Effector memory CD8-positive, alpha-beta T cell (primary cell): ENCODE measurements at regions not wholly inside any gene's neighbourhood (a gene's known extent, or its start where the extent isn't known, plus 50 kb on each side); places are given as distances from the start of the nearest gene placed in this dataset.

Experiments used
- ATAC-seq: fragments of 150-1000 bp; cut with Tn5 transposase; replicated peaks from 2 replicates; pipeline ENCODE4 v1.10.0; 2021; ENCODE audit warnings: mild to moderate bottlenecking, moderate library complexity
- DNase-seq, 3 experiments: peaks; one replicate each; pipeline ENCODE4 v3.0.0; 2021
- H3K27ac Mint-ChIP-seq, 2 donors: one replicate each; pipeline ENCODE4 v1.8.0; 2022; ENCODE audit warnings: mild to moderate bottlenecking in 2 of 2, mixed read lengths in 2 of 2, moderate library complexity in 2 of 2
- H3K27me3 Mint-ChIP-seq, 2 donors: one replicate each; pipeline ENCODE4 v1.8.0; 2022; ENCODE audit warnings: mixed read lengths in 2 of 2
- H3K36me3 Mint-ChIP-seq: one replicate; pipeline ENCODE4 v1.8.0; 2022; ENCODE audit warnings: mild to moderate bottlenecking, moderate library complexity, mixed read lengths; ENCODE audit not compliant: insufficient read depth
- H3K4me1 Mint-ChIP-seq, 2 donors: one replicate each; pipeline ENCODE4 v1.8.0; 2022; ENCODE audit warnings: low read depth in 2 of 2, mixed read lengths in 2 of 2
- H3K4me3 Mint-ChIP-seq, 2 donors: one replicate each; pipeline ENCODE4 v1.8.0; 2022; ENCODE audit warnings: mild to moderate bottlenecking in 2 of 2, mixed read lengths in 2 of 2, moderate library complexity in 2 of 2
- H3K9me3 Mint-ChIP-seq, 2 donors: one replicate each; pipeline ENCODE4 v1.8.0; 2022; ENCODE audit warnings: mixed read lengths in 2 of 2

GRCh38 chr1:193421487-193421886 lies 235.1 kb upstream of the B3GALT2 start:
- H3K9me3 Mint-ChIP-seq, result no peaks in the 10 kb centered on the region
- H3K27ac Mint-ChIP-seq, result no peak overlapping the region
- ATAC-seq, result no peak
- no peak overlapping the region for H3K4me3 Mint-ChIP-seq
- no peak for DNase-seq
- peaks cover 6 to 15% of the 10 kb centered on the region in 2 donors for H3K4me1 Mint-ChIP-seq
- H3K36me3 Mint-ChIP-seq, result no peaks in the 10 kb centered on the region
- H3K27me3 Mint-ChIP-seq, result no peaks in the 10 kb centered on the region

DNA sequence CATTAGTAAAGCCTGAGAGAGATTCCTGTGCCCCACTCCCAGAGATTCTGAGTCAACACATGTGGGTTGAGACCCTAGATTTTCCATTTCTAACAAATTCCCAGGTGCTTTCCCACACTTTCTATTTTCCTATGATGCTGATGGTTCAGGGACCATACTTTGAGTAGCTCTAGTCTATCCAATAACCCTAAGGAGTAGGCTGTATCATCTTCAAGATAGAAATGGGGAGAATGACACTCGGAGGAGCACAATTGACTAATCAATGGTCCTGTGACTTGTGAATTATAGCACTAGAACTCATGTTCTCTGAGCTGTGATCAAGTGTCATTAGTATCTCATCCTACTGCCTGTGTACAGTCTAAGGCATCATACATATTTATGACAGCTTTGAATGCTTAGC lies 232.9 kb upstream of the B3GALT2 start:
- Mint-ChIP-seq H3K36me3 (no peaks in the 10 kb centered on the region), H3K27me3 (no peaks in the 10 kb centered on the region), H3K4me3 (peak overlapping the region in 1 of 2 donors; percentile 84), H3K4me1 (peaks cover 10 to 15% of the 10 kb centered on the region in 2 donors), H3K9me3 (no peaks in the 10 kb centered on the region), H3K27ac (peak overlapping the region; percentile 86 to 89)
- DNase-seq (no peak), ATAC-seq (no peak)

DNA sequence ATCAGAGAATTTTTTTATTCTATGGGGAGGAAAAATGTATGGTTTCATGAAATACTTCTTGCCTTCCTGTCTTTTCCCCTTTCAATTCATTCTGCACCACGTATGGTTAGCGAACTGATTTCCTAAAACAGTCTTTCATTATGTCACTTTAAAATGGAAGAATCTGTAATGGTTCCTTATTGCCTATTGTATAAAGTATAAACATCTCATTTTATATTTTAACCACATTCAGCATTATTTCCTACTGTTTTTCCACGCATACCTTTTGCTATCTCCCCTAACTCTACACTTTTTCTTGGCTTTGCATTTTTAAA lies 232.3 kb upstream of the B3GALT2 start:
- H3K36me3 Mint-ChIP-seq, result no peaks in the 10 kb centered on the region
- H3K4me1 Mint-ChIP-seq, result peaks cover 10 to 15% of the 10 kb centered on the region in 2 donors
- H3K27me3 Mint-ChIP-seq, result no peaks in the 10 kb centered on the region
- peak overlapping the region; percentile 86 to 89 for H3K27ac Mint-ChIP-seq
- DNase-seq (no peak), ATAC-seq (peak; percentile 31)
- no peaks in the 10 kb centered on the region for H3K9me3 Mint-ChIP-seq
- H3K4me3 Mint-ChIP-seq, result peak overlapping the region; percentile 70 to 84

- H3K4me1 Mint-ChIP-seq, result peaks cover 10 to 15% of the 10 kb centered on the region in 2 donors
- H3K27me3 Mint-ChIP-seq, result no peaks in the 10 kb centered on the region
- peak overlapping the region; percentile 70 to 84 for H3K4me3 Mint-ChIP-seq
- peak overlapping the region; percentile 86 to 89 for H3K27ac Mint-ChIP-seq
- peak; percentile 81 for ATAC-seq
- peaks cover 3 to 5% of the 10 kb centered on the region in 2 donors for H3K9me3 Mint-ChIP-seq
- no peaks in the 10 kb centered on the region for H3K36me3 Mint-ChIP-seq
- no peak for DNase-seq
Measured at GRCh38 chr1:193417945-193418744, 231.7 kb upstream of the B3GALT2 start.

DNA sequence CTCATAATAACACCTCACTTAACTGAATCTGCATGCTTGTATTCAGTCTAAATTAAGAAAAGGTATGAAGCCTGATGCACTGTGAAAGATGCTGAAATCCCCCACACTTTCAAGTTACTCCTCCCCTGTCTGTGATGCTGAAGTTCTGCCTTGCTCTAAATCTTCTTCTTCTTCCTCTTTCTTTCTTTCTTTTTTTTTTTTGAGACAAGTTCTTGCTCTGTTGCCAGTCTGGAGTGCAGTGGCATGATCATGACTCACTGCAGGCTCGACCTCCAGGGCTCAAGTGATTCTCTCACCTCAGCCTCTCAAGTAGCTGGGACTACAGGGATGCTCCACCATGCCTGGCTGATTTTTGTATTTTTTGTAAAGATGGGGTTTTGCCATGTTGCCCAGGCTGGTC lies 231.0 kb upstream of the B3GALT2 start:
- Mint-ChIP-seq H3K36me3 (no peaks in the 10 kb centered on the region), H3K9me3 (peaks cover 4 to 7% of the 10 kb centered on the region in 2 donors), H3K27ac (peak overlapping the region; percentile 86 to 89), H3K4me3 (peak overlapping the region; percentile 70 to 84), H3K4me1 (peaks cover 10 to 15% of the 10 kb centered on the region in 2 donors), H3K27me3 (no peaks in the 10 kb centered on the region)
- ATAC-seq (peak; percentile 72), DNase-seq (no peak)

DNA sequence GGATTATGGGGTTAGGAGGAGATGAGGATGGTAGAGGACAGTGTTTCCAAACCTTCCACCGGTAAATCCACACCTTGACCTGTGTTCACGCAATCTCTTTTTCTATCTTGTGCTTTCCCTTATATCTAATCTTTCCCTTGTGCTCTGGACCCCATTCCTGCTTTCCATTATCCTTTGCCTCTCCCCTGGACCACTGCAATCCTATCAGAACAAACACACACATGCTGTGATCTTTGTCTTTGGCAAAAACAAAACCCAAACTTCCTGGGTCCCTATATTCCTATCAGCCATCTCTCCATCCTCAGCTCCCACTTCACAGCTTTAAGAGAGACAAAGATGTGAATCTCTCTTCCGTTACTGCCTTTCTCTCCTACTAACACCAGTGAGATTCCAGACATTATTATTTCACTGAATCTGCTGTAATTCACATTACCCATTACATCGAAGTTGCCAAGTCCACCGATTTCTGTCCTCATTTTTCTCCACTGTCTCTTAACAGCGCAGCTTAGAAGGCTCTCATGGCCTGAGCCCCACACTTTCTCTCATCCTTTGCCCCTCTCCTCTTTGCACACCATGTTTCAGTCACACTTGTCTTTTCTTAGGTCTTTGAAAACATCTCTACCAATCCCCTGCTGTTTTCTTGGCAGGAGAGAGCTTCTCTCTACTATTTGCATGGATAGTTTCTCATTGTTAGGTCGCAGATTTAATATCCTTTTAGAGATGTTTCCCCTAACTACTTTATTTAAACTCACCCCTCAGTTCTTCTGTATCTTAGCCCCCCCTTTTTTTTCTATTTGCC lies 230.0 kb upstream of the B3GALT2 start:
- H3K27me3 Mint-ChIP-seq, result no peaks in the 10 kb centered on the region

DNA sequence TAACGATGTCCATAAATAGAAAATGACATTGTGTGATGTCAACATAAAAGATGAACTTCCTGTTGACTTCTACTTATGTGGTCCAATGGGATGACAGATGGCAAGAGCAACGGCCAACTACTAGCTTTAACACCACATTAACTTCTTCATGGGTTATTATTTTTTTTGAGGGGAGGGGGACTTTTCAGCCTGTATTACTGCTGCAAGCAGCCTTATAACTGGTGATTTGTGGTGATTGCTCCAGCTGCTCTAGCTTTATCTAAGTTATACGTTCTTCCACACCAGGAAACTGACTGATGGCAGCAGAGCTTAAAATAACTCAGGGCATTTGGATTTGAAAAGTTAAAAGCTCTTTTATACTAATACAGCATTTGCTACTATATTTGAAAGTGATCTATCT lies 228.8 kb upstream of the B3GALT2 start:
- Mint-ChIP-seq H3K36me3 (no peaks in the 10 kb centered on the region), H3K4me1 (peaks cover 13 to 20% of the 10 kb centered on the region in 2 donors), H3K4me3 (no peak overlapping the region), H3K9me3 (peaks cover 4 to 7% of the 10 kb centered on the region in 2 donors), H3K27ac (no peak overlapping the region), H3K27me3 (no peaks in the 10 kb centered on the region)
- ATAC-seq, result no peak
- DNase-seq, result no peak

More for the DNA sequence above, 230.0 kb upstream of the B3GALT2 start:
- no peak for ATAC-seq
- peaks cover 4 to 7% of the 10 kb centered on the region in 2 donors for H3K9me3 Mint-ChIP-seq
- peak overlapping the region; percentile 86 to 89 for H3K27ac Mint-ChIP-seq
- no peak for DNase-seq
- peaks cover 13 to 20% of the 10 kb centered on the region in 2 donors for H3K4me1 Mint-ChIP-seq
- no peak overlapping the region for H3K4me3 Mint-ChIP-seq
- no peaks in the 10 kb centered on the region for H3K36me3 Mint-ChIP-seq

DNA sequence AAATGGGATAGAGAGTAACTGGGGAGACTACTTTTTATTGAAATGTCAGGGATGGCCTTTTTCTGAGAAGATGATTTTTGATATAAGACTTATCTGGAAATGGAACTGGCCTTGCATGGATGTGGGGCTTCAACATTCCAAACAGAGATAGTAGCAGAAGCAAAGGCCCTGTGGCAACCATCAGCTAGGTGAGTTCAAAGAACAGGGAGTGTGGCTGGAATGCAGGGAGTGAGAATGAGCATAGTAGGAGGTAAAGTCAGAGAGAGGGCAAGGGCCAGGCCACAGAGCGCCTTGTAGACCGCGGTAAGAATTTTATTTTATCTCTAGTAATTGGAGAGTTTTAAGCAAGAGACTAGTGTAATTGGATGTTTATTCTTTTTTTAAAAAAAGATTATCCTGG lies 227.0 kb upstream of the B3GALT2 start:
- ATAC-seq (no peak), DNase-seq (no peak)
- peaks cover 13 to 14% of the 10 kb centered on the region in 2 donors for H3K4me1 Mint-ChIP-seq
- H3K27me3 Mint-ChIP-seq, result no peaks in the 10 kb centered on the region
- peaks cover 4 to 7% of the 10 kb centered on the region in 2 donors for H3K9me3 Mint-ChIP-seq
- no peak overlapping the region for H3K4me3 Mint-ChIP-seq
- H3K36me3 Mint-ChIP-seq, result no peaks in the 10 kb centered on the region
- H3K27ac Mint-ChIP-seq, result peak overlapping the region in 1 of 2 donors; percentile 97

- no peak for ATAC-seq
- no peak for DNase-seq
- peaks cover 4 to 7% of the 10 kb centered on the region in 2 donors for H3K9me3 Mint-ChIP-seq
- peaks cover 9 to 13% of the 10 kb centered on the region in 2 donors for H3K4me1 Mint-ChIP-seq
- no peaks in the 10 kb centered on the region for H3K27me3 Mint-ChIP-seq
- H3K27ac Mint-ChIP-seq, result peak overlapping the region in 1 of 2 donors; percentile 97
- H3K4me3 Mint-ChIP-seq, result no peak overlapping the region
- no peaks in the 10 kb centered on the region for H3K36me3 Mint-ChIP-seq
Measured at GRCh38 chr1:193412748-193413147, 226.3 kb upstream of the B3GALT2 start.

DNA sequence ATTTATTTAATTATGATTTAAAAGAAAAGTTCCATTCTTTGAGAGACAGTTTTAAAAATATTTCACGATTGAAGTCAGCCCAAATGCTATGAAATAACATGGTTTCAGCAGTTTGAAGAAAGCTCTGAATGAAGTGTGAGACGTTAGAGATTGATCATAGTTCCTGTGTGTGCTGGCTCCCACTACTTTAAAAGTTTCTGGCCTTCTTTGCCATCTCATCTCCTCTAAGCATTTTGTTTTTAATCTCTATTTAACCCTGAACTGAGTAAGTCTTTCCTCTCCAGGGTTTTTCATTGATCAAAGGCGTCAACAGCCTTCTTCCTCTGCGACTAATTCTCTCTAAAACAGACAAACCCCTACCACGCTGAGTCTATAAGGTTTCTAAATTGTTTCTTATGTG lies 225.3 kb upstream of the B3GALT2 start:
- Mint-ChIP-seq H3K27me3 (no peaks in the 10 kb centered on the region), H3K4me3 (peak overlapping the region; percentile 31 to 64), H3K27ac (peak overlapping the region; percentile 26 to 97), H3K9me3 (peaks cover 4 to 7% of the 10 kb centered on the region in 2 donors), H3K4me1 (peaks cover 10 to 16% of the 10 kb centered on the region in 2 donors), H3K36me3 (no peaks in the 10 kb centered on the region)
- DNase-seq (no peak), ATAC-seq (peak; percentile 31)

GRCh38 chr1:193411215-193411614 lies 224.8 kb upstream of the B3GALT2 start:
- H3K4me3 Mint-ChIP-seq, result no peak overlapping the region
- peaks cover 4 to 7% of the 10 kb centered on the region in 2 donors for H3K9me3 Mint-ChIP-seq
- DNase-seq (no peak), ATAC-seq (no peak)
- no peaks in the 10 kb centered on the region for H3K27me3 Mint-ChIP-seq
- H3K36me3 Mint-ChIP-seq, result no peaks in the 10 kb centered on the region
- H3K4me1 Mint-ChIP-seq, result peaks cover 12% of the 10 kb centered on the region in 2 donors
- peak overlapping the region in 1 of 2 donors; percentile 97 for H3K27ac Mint-ChIP-seq

DNA sequence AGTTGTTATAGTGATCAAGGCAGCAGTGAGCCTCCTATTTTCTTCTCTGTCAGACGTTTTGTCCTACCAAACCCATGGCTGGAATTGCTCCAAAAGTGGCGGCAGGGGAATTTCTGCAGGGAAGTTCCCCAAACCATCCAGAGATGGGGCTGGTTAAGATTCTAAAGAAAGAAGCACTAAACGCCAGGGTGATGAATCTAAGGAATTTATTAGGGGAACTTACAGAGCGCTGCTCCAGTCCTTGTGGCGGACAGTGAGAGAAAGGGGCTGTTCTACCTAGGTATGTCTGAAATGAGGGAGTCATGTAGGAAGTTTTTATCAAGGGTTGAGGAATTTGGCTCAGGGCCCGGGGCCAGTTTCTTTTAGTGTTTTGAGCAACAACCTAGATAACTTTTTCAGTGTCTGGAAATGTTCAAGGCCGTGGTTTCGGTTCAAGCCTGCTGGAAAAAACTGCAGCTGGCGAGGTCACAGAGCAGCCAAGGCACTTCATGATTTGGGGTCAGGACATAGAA lies 222.4 kb upstream of the B3GALT2 start:
- Mint-ChIP-seq H3K27ac (peak overlapping the region in 1 of 2 donors; percentile 71), H3K9me3 (peaks cover 4 to 7% of the 10 kb centered on the region in 2 donors), H3K27me3 (no peaks in the 10 kb centered on the region), H3K4me3 (peak overlapping the region in 1 of 2 donors; percentile 2), H3K36me3 (no peaks in the 10 kb centered on the region), H3K4me1 (peaks cover 11 to 12% of the 10 kb centered on the region in 2 donors)
- ATAC-seq (peak; percentile 59), DNase-seq (peak in 2 of 3 experiments; percentile 7 to 15)

- H3K36me3 Mint-ChIP-seq, result no peaks in the 10 kb centered on the region
- DNase-seq (peak in 1 of 3 experiments; percentile 1), ATAC-seq (peak; percentile 61)
- no peaks in the 10 kb centered on the region for H3K9me3 Mint-ChIP-seq
- H3K27me3 Mint-ChIP-seq, result no peaks in the 10 kb centered on the region
- H3K4me1 Mint-ChIP-seq, result peaks cover 10 to 13% of the 10 kb centered on the region in 2 donors
- H3K4me3 Mint-ChIP-seq, result no peak overlapping the region
- H3K27ac Mint-ChIP-seq, result peak overlapping the region in 1 of 2 donors; percentile 7
Measured at GRCh38 chr1:193406901-193407300, 220.5 kb upstream of the B3GALT2 start.
